NCI-H82 treated with DMSO at 0.1 percent for 48 hours (cell line): ENCODE measurements at regions not wholly inside any gene's neighbourhood (a gene's known extent, or its start where the extent isn't known, plus 50 kb on each side); places are given as distances from the start of the nearest gene placed in this dataset.
"Not testable (repeated sequence)": the region's sequence is repeated elsewhere in the genome, so short reads cannot be mapped to it uniquely, and the experiment has no call there.

Experiments used
- DNase-seq: peaks from one replicate; lab custom pipeline; 2025; ENCODE audit not compliant: unreplicated experiment; lab: John Stamatoyannopoulos, UW

DNA sequence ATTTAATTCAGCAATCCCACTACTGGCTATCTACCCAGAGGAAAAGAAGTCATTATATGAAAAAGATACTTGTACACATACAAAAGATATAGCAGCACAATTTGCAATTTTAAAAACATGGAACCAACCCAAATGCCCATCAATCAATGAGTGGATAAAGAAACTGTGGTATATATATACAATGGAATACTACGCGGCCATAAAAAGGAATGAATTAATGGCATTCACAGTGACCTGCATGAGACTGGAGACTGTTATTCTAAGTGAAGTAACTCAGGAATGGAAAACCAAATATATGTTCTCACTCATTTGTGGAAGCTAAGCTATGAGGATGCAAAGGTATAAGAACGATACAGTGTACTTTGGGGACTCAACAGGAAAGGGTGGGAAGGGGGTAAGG lies 102.8 kb upstream of the KCNMA1 start:
- not testable (repeated sequence) for DNase-seq

DNA sequence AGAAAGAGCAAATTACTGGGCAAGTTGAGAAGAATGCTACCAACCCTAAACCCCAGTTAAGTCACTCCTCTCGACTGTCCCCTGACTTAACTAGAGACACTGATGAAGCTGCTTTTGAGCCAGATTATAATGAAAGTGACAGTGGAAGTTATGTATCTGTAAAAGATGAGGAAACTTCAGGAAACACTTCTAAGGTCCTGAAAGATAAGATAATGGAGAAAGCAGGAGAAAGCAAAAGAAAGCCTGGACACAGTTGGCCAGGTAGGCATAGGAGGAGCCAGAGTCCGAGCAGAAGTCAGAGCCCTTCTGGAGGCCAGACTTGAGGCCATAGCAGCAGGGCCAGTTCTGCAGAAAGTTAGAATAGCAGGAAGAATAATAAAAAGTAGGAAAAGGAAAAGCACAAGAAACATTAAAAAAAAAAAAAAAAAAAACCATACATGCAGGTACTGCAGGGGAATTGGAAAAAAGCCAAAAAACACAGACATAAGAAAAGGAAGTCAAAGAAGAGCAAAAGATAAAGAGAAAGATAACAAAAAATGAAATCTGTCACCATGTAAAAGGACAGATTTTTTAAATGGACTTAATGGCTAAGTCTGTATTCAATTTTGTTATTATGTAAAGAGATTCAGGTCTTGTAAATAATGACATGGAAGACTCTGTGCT lies 101.0 kb upstream of the KCNMA1 start:
- DNase-seq: no peak

GRCh38 chr10:77737608-77738007 lies 100.0 kb upstream of the KCNMA1 start:
- DNase-seq: no peak

DNA sequence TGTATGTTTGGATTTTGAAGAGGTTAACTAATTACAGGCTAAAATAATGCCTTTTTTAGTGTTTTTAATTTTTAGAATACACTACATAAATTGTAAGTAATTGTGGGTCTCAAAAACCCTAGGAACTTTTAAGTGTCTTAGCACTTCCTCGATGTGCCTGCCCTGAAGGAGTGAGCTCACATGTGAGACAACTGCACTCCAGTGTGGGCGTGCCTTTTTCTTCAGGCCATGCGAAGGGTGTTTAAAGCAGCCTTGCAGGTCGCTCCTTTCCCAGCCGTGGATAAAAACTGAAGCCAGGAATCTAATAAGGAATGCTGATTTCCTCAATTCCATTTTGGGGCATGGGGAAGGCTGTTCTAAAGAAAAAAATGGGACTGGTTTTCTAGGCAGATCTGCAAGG lies 97.5 kb upstream of the KCNMA1 start:
- DNase-seq: not testable (repeated sequence)

GRCh38 chr10:77732213-77733003 lies 94.8 kb upstream of the KCNMA1 start:
- DNase-seq: no peak

GRCh38 chr10:77727481-77727880 lies 89.9 kb upstream of the KCNMA1 start:
- DNase-seq: no peak

DNA sequence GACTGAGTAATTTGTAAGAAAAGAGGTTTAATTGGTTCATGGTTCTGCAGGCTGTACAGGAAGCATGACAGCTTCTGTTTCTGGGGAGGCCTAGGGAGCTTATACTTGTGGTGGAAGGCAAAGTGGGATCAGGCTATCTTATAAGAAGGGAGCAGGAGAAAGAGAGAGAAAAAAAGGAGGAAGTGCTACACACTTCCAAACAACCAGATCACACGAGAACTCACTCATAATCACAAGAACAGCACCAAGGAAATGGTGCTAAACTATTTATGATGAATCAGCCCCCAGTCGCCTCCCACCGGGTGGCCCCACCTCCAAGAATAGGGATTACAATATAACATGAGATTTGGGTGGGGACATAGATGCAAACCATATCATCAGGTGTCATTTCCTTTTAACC lies 89.1 kb upstream of the KCNMA1 start:
- no peak for DNase-seq

- no peak for DNase-seq
These were observed 88.7 kb upstream of the KCNMA1 start for GRCh38 chr10:77726301-77726700.

DNA sequence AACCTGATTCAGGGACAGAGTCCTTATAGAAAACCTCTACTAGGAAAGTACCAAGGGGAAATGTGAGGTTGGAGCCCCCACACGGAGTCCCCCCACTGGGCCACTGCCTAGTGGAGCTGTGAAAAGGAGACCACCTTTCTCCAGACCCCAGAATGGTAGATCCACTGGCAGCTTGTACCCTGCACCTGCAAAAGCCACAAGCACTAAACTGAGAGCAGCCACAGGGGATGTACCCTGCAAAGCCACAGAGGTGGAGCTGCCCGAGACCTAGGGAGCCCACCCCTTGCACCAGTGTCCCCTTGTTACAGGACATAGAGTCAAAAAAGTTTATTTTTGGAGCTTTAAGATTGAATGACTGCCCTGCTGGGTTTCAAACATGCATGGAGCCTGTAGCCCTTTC lies 87.2 kb upstream of the KCNMA1 start:
- DNase-seq: no peak

DNA sequence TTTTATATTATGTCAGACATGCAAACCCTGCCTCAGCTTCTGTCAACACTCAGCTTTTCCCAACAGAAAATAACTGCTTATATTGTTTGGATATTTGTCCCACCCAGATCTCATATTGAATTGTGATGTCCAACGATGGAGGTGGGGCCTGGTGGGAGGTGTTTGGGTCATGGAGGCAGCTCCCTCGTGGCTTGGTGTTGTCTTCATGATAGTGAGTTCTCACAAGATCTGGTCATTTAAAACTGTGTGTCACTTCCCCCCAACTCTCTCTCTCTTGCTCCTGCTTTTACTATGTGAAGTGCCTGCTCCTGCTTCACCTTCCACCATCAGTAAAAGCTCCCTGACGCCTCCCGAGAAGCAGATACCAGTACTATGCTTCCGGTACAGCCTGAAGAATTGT lies 85.8 kb upstream of the KCNMA1 start:
- no peak for DNase-seq

GRCh38 chr10:77722956-77723355 lies 85.3 kb upstream of the KCNMA1 start:
- not testable (repeated sequence) for DNase-seq

GRCh38 chr10:77721815-77722214 lies 84.2 kb upstream of the KCNMA1 start:
- peak; percentile 18 for DNase-seq

- DNase-seq: no peak
These were observed 81.3 kb upstream of the KCNMA1 start for GRCh38 chr10:77718957-77719356.

- not testable (repeated sequence) for DNase-seq
These were observed 80.7 kb upstream of the KCNMA1 start for GRCh38 chr10:77718312-77718711.

DNA sequence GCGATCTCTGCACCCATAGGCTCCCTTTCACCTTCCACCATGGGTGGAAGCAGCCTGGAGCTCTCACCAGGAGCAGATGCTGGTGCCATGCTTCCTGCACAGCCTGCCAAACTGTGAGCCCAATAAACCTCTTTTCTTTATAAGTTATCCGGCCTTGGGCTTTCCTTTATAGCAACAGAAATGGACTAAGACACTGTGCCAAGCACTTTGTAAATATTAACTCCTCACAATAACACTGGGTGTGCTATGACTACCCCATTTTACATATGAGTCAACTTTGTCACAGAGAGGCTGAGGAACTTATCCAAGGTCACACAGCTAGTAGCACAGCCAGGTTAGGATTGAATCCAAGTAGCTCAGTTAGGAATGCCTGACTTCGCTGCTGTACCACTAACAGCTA lies 79.7 kb upstream of the KCNMA1 start:
- DNase-seq: no peak

GRCh38 chr10:77716458-77717317 lies 79.1 kb upstream of the KCNMA1 start:
- DNase-seq: no peak

- no peak for DNase-seq
These were observed 77.9 kb upstream of the KCNMA1 start for GRCh38 chr10:77715536-77715935.

GRCh38 chr10:77715088-77715487 lies 77.5 kb upstream of the KCNMA1 start:
- DNase-seq: no peak

DNA sequence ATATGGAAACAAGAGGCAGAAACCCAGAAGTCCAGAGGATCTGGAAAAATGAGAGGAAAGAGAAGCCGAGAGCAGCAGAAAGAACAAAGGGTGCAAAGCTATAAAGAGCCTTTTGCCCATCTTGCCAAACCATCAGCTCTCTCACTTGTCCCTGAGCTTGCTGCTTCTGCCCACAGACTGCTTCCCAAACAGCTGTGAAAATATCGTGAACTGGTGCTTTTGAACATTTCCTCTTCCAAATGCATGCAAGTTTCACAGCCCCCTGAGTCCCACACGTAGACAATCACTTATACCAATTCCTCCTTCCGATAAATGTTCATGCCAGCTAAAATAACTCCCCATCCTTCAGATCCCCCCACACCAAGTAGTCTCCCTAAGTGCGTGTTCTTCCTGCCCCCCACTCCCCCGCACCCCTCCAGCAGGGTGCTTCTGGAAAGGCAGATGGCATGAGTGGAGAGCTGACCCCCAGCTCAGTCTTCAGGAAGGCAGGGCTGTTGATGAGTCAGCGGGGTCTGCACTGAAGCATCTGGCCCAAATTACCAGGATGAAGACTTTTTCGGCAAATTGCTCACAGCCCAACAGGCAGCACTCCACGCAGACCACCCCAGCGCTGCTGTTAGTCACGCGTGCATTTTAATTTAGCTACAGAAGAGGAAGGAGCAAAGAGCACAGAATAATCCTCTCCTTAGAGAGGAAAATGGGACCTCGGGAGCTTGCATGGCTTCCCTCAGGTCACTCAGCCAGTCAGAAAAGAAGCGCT lies 76.1 kb upstream of the KCNMA1 start:
- no peak for DNase-seq

DNA sequence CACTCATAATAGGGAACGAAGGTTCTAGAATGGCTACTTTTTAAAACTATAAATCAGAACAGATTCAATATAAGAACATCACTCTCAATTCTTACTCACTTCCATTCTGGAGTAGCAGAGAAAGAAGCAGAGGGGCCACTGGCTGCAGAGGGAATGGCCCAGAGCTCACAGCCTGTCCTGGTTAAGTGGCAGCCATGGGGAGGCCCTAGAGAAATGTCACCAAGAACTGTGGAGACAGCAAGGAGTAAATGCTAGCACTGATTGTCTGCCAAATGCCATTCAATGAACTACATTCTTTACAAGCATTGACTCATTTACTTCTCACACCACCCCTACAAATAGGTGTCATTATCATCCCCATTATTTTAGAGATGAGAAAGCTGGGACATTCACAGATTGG lies 74.6 kb upstream of the KCNMA1 start:
- DNase-seq: no peak

DNA sequence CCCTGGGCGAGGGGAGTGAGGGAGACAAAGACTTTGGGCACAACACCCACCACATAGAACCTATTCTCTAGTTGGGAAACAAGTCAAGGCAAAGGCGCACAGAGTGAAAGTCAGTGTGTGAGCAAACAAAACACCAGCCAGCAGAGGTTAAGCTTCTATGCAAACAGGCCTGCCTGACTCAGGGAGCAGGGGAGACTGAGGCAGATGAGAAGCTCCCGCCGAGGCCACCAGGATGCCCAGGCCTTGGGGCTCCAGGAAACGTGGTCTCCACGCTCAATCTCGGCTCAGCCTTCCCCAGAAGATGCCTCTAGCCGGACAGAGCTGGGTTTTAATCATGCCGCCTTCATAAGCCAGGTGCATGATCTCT lies 74.1 kb upstream of the KCNMA1 start:
- no peak for DNase-seq
